ENCODE measurements at regions not wholly inside any gene's neighbourhood (a gene's known extent, or its start where the extent isn't known, plus 50 kb on each side); places are given as distances from the start of the nearest gene placed in this dataset.

- no peaks in the 10 kb centered on the region for H3K36me3 ChIP-seq
- in situ Hi-C loops (cut with MboI; ENCODE audit: low sequenced_read_pairs in 4 of 4) (no loop called here), intact Hi-C loops (cut with DNase I; ENCODE audit: low total_unique reads) (no loop called here)
- H3K4me3 ChIP-seq = no peak overlapping the region
- ATAC-seq = no peak
- H3K27ac ChIP-seq = no peak overlapping the region
- DNase-seq = no peak
- H3K4me1 ChIP-seq = no peaks in the 10 kb centered on the region
- TF ChIP-seq CTCF (IDR thresholded peaks at IDR 0.05 in 4 of 5, conservative IDR thresholded peaks at IDR 0.05 in 1 of 5) = no peak
- TF ChIP-seq POLR2A (IDR thresholded peaks at IDR 0.05) = no peak
- H3K27me3 ChIP-seq = no peaks in the 10 kb centered on the region
- no peaks in the 10 kb centered on the region for H3K9me3 ChIP-seq
These were observed 72.6 kb upstream of the RAB6C start for GRCh38 chr2:129906861-129907235.

- in situ Hi-C loops (cut with MboI; ENCODE audit: low sequenced_read_pairs in 4 of 4) (no loop called here), intact Hi-C loops (cut with DNase I; ENCODE audit: low total_unique reads) (no loop called here)
- H3K4me1 ChIP-seq = no peaks in the 10 kb centered on the region
- H3K27ac ChIP-seq = no peak overlapping the region
- no peak for DNase-seq
- ATAC-seq = no peak
- H3K9me3 ChIP-seq = no peaks in the 10 kb centered on the region
- TF ChIP-seq CTCF (IDR thresholded peaks at IDR 0.05 in 4 of 5, conservative IDR thresholded peaks at IDR 0.05 in 1 of 5) = no peak
- no peak for TF ChIP-seq POLR2A (IDR thresholded peaks at IDR 0.05)
- H3K27me3 ChIP-seq = no peaks in the 10 kb centered on the region
- H3K4me3 ChIP-seq = no peak overlapping the region
- no peaks in the 10 kb centered on the region for H3K36me3 ChIP-seq
These were observed 72.0 kb upstream of the RAB6C start for GRCh38 chr2:129907256-129907998.

GRCh38 chr2:129908721-129909373 is 70.6 kb upstream of the RAB6C start:
- Histone ChIP-seq H3K4me3 (no peak overlapping the region), H3K27ac (no peak overlapping the region), H3K4me1 (no peaks in the 10 kb centered on the region), H3K9me3 (no peaks in the 10 kb centered on the region), H3K36me3 (no peaks in the 10 kb centered on the region), H3K27me3 (no peaks in the 10 kb centered on the region)
- DNase-seq = no peak
- in situ Hi-C loops (cut with MboI; ENCODE audit: low sequenced_read_pairs in 4 of 4) (no loop called here), intact Hi-C loops (cut with DNase I; ENCODE audit: low total_unique reads) (no loop called here)
- no peak for ATAC-seq
- TF ChIP-seq POLR2A (IDR thresholded peaks at IDR 0.05) = no peak
- no peak for TF ChIP-seq CTCF (IDR thresholded peaks at IDR 0.05 in 4 of 5, conservative IDR thresholded peaks at IDR 0.05 in 1 of 5)

GRCh38 chr2:129909651-129910418 is 69.6 kb upstream of the RAB6C start:
- no peaks in the 10 kb centered on the region for H3K4me1 ChIP-seq
- H3K4me3 ChIP-seq = no peak overlapping the region
- intact Hi-C loops (cut with DNase I; ENCODE audit: low total_unique reads) (no loop called here), in situ Hi-C loops (cut with MboI; ENCODE audit: low sequenced_read_pairs in 4 of 4) (no loop called here)
- no peak for TF ChIP-seq CTCF (IDR thresholded peaks at IDR 0.05 in 4 of 5, conservative IDR thresholded peaks at IDR 0.05 in 1 of 5)
- no peak for TF ChIP-seq POLR2A (IDR thresholded peaks at IDR 0.05)
- no peaks in the 10 kb centered on the region for H3K27me3 ChIP-seq
- H3K36me3 ChIP-seq = no peaks in the 10 kb centered on the region
- H3K9me3 ChIP-seq = no peaks in the 10 kb centered on the region
- no peak for DNase-seq
- H3K27ac ChIP-seq = no peak overlapping the region
- ATAC-seq = no peak
